Activated CD4-positive, alpha-beta T cell treated with anti-CD3 and anti-CD28 coated beads for 48 hours (primary cell): ENCODE measurements at regions not wholly inside any gene's neighbourhood (a gene's known extent, or its start where the extent isn't known, plus 50 kb on each side); places are given as distances from the start of the nearest gene placed in this dataset.
A peak's percentile ranks its signal among the peaks of the same experiment; 100 is the strongest.
"Not testable (repeated sequence)": the region's sequence is repeated elsewhere in the genome, so short reads cannot be mapped to it uniquely, and the experiment has no call there.

Experiments used
- DNase-seq: peaks from one replicate; pipeline ENCODE4 v3.0.0-alpha.2; 2020

- no peak for DNase-seq
Measured at GRCh38 chr6:133802861-133803260, 86.1 kb upstream of the TCF21 start.

GRCh38 chr6:133804265-133804664 is 84.6 kb upstream of the TCF21 start:
- no peak for DNase-seq

- DNase-seq: no peak
Measured at GRCh38 chr6:133805876-133806275, 83.0 kb upstream of the TCF21 start.

GRCh38 chr6:133806382-133807140 is 82.4 kb upstream of the TCF21 start:
- no peak for DNase-seq

- no peak for DNase-seq
Measured at GRCh38 chr6:133807501-133807900, 81.4 kb upstream of the TCF21 start.

- no peak for DNase-seq
Measured at GRCh38 chr6:133809406-133809805, 79.5 kb upstream of the TCF21 start.

GRCh38 chr6:133811557-133811956 is 77.4 kb upstream of the TCF21 start:
- no peak for DNase-seq

- not testable (repeated sequence) for DNase-seq
Measured at GRCh38 chr6:133812446-133812845, 76.5 kb upstream of the TCF21 start.

- no peak for DNase-seq
Measured at GRCh38 chr6:133814238-133814637, 74.7 kb upstream of the TCF21 start.

- peak; percentile 24 for DNase-seq
Measured at GRCh38 chr6:133814797-133815196, 74.1 kb upstream of the TCF21 start.

GRCh38 chr6:133815313-133815712 is 73.6 kb upstream of the TCF21 start:
- DNase-seq: no peak

- DNase-seq: no peak
Measured at GRCh38 chr6:133816171-133816570, 72.7 kb upstream of the TCF21 start.

- peak; percentile 74 for DNase-seq
Measured at GRCh38 chr6:133817460-133818047, 71.4 kb upstream of the TCF21 start.

GRCh38 chr6:133818320-133818719 is 70.6 kb upstream of the TCF21 start:
- no peak for DNase-seq

GRCh38 chr6:133820208-133820607 is 68.7 kb upstream of the TCF21 start:
- DNase-seq: no peak

- DNase-seq: no peak
Measured at GRCh38 chr6:133827766-133828165, 61.1 kb upstream of the TCF21 start.

- no peak for DNase-seq
Measured at GRCh38 chr6:133833949-133834359, 55.0 kb upstream of the TCF21 start.

GRCh38 chr6:133834472-133835170 is 54.3 kb upstream of the TCF21 start:
- no peak for DNase-seq

- no peak for DNase-seq
Measured at GRCh38 chr6:133835901-133836300, 53.0 kb upstream of the TCF21 start.

- DNase-seq: peak; percentile 73
Measured at GRCh38 chr6:133837801-133838349, 51.0 kb upstream of the TCF21 start.
